ENCODE measurements at regions not wholly inside any gene's neighbourhood (a gene's known extent, or its start where the extent isn't known, plus 50 kb on each side); places are given as distances from the start of the nearest gene placed in this dataset.

DNA sequence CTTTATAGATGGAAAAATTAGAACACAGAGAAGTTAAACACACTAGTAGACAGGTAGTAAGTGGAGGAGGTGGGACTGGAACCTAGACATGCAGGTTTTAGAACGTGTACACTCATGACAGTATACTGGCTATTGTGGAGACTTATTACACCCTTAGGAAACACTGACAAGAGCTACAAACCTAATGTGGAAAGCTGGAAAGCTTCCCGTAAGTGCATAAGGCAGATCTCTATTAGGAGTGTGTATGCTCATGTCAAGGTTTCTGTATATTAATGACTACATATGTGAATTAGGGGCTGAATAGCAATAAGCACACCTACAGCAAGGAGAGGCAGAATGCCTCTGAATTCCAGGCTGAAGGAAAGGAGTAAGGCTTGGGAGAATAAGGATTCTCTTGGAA, 82.6 kb upstream of the SLC24A5 start:
- intact Hi-C loops (cut with micrococcal nuclease), result no loop called here

GRCh38 chr15:48040166-48040817, 80.5 kb upstream of the SLC24A5 start:
- intact Hi-C loops (cut with micrococcal nuclease), result no loop called here

- intact Hi-C loops (cut with micrococcal nuclease), result no loop called here
These were observed 79.3 kb upstream of the SLC24A5 start for GRCh38 chr15:48041454-48041853.

DNA sequence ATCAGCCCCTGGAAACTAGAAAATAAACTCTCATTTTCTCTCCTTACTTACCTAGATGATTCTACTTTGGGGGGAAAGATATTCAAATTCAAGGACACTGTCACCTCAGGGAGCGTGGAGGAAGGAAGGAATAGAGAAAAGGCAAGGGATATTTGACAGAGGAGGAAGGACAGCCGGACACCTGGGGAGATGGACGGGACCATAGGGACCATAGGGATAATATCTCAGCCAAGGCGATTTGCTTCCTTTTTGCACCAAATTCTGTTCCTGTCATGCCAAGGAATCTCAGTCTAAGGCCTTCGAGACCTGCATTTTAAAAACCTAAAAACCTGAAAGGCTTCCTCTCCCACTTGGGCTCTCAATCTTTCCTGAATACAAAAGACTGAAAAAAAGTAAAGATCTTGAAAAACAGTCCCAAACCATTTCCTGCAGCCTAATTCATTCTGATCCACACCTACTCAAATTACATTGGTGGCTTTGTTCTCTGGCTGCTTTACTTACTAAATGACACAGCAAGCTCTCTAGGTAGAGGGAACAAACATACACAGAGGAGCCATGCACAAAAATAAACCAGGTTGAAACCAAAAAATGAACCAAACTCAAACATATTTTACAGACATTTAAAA, 73.9 kb upstream of the SLC24A5 start:
- intact Hi-C loops (cut with micrococcal nuclease), result no loop called here

DNA sequence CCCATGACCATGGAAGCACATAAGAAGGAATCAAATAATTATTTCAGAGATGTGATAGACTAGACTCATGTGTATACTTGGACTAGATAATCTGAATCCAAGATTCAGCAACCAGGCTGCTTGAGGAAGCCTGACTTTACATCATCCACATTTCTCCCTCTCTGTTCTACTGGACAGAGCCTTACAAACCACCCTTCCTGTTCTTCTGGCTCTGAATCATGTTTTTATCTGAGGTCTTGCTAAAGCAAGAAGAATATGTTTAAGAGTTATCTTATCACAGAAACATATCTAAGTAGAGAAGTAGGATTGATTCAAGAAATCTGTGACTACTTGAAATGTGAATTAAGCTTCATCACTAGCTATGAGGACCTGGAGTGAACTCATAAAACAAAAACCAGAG, 71.1 kb upstream of the SLC24A5 start:
- intact Hi-C loops (cut with micrococcal nuclease), result no loop called here

DNA sequence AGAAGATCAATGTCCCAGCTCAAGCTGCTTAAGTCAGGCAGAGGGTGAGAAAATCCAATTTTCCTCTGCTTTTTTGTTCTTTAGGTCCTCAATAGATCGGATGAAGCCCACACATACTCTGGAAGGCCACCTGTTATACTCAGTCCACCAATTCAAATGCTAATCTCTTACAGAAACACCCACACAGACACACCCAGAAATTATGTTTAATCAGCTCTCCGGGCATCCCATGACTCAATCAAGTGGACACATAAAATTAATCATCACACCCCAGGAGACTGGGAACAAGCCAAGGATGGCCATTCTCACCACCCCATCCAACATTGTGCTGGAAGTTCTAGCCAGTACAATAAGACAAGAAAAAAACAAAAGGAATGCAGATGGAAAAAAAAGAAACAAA, 67.8 kb upstream of the SLC24A5 start:
- intact Hi-C loops (cut with micrococcal nuclease), result no loop called here

GRCh38 chr15:48058371-48058770, 62.4 kb upstream of the SLC24A5 start:
- intact Hi-C loops (cut with micrococcal nuclease), result no loop called here

DNA sequence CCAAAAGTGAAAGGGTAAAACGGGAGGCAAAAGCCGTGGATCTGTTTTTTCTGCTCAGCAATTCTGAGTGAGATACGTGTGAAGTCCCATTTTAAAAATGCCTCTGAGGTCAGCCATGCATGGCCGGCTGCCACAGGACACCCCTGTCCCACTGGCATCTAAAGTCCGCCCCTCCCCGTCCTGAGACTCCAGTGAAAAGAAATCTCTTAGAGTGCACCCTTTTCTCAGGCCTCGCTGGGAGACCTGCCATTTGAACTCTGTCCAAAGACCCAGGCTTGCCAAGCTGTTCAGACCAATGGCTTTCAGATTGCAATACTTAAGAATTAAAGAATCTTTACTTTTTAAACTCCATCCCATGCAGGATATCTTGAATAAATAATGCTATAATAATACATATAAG, 61.0 kb upstream of the SLC24A5 start:
- intact Hi-C loops (cut with micrococcal nuclease), result no loop called here

DNA sequence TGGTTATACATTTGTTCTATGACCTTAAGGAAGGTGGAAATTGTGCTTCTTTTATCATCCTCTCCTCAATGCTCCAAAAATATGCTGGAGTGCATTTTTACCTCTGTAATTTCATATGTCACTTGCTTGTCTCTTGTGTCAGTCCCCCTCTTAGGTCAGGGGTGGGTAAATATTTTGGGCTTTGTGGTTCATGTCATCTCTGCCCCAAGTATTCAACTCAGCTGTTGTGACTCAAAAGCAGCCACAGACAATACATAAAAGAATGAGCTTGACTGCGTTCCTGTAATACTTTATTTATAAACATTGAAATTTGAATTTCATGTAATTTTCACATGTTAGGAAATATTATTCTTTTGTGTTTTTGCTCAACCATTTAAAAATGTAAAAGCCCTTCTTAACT, 60.4 kb upstream of the SLC24A5 start:
- intact Hi-C loops (cut with micrococcal nuclease), result no loop called here

- intact Hi-C loops (cut with micrococcal nuclease), result no loop called here
These were observed 59.2 kb upstream of the SLC24A5 start for GRCh38 chr15:48061605-48062004.

DNA sequence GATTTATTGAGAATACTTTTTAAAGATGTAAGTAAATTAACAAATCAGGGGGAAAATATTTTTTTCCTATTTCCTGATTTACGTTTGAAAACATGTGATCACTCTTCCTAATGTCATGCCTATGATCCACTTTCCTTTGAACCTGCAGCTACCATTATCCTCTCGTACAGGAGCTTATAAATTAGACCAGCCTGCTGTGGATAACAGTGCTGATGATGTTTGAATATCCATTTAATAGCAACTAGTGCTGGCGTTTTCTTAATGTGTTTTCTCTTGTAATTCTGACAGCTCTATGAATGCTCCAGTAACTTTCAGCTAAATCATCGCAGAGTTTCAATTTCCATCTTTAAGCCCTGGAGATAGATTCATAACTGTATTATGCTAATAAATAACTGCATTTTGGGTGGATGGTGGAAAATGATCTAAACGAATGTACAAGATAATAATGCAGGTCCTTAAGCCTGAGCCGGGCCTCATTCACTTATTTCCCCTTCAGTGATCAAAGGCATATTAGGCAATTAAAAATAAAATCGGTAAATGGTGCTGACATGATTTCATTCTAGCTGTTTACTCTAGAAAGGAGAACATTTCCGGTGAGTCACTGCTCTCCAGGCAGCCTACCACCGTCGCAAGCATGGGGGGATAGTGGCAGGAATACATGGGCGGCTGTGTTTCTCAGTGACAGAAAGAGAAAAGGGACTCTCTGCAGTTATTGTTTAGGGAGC, 58.5 kb upstream of the SLC24A5 start:
- intact Hi-C loops (cut with micrococcal nuclease), result no loop called here

DNA sequence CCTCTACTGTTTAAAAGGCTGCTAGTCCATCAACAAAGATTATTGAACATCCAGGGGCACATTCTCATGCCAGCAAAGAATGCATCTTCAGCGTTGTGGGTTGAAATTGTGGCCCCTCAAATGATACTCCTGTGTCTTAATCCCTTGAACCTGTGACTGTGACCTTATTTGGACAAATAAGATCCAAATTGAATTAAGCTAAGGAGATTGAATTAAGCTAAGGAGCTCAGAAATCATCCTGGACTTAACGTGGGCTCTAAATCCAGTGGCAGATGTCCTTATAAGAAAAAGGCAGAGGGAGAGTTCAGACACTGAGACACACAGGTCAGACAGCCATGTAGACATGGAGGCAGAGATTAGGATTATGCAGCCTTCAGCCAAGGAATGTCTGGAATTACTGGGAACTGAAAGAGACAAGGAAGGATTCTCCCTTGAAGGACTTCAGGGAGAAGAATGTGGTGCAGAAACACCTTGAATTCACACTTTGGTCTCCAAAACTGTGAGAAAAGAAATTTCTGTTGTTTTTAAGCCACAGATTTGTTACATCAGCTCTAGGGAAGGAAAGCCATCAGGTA, 57.3 kb upstream of the SLC24A5 start:
- intact Hi-C loops (cut with micrococcal nuclease), result no loop called here

DNA sequence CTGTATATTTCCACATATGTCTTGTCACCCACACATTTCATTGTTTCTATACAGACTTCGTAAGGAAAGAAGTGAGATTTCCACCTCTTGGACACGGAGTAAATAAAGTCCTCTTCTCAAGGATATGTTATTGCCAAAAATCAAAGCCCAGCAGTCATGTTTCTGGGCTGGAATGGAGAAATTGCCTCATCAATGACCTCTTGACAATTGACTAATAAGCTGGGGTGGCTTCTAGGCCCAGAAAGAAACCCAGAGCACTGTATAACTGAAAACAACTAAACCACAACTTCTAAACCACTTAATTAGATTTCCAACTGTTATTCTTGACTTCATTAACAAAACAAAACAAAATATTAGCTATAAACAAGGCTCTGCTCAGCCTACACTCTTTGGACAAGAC, 56.4 kb upstream of the SLC24A5 start:
- intact Hi-C loops (cut with micrococcal nuclease), result no loop called here

DNA sequence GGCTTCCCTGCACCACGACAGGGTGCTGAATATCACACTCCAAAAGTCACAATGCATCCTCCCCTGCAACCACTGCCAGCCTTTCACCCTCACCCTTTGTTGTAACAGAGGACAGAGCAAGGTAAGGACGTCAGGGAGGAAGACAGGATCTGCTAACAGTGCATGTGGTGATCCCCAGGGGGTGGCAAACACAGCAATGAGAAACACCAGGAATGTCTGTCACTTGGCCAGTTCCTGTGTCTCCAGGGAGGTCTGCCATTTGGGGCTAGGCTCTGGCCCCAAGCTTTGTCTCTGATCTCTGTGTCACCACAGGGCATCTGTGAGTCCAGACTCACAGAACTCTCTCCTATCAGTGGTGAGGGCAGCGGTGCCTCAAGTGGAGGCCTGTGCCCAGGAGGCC, 54.3 kb upstream of the SLC24A5 start:
- intact Hi-C loops (cut with micrococcal nuclease), result no loop called here
